Liver (tissue), 8 donors: ENCODE measurements at regions not wholly inside any gene's neighbourhood (a gene's known extent, or its start where the extent isn't known, plus 50 kb on each side); places are given as distances from the start of the nearest gene placed in this dataset.

Source experiments
- DNase-seq: peaks from one replicate; pipeline ENCODE4 v3.0.0-alpha.2; 2017; ENCODE audit warnings: low spot score
- H3K27ac ChIP-seq, 2 donors: one replicate each; pipeline ENCODE4 v1.7.0; 2013; ENCODE audit warnings: inconsistent platforms in 2 of 2, low read length in 2 of 2, control low read depth in 1 of 2, low read depth in 1 of 2, mild to moderate bottlenecking in 1 of 2
- H3K27me3 ChIP-seq, 4 donors: one replicate each; pipeline versions ENCODE4 v1.6.1 to v1.7.0; 2013; ENCODE audit warnings: low read length in 3 of 4, inconsistent platforms in 1 of 4, mild to moderate bottlenecking in 1 of 4, moderate library complexity in 1 of 4; ENCODE audit not compliant: control insufficient read depth in 4 of 4, insufficient read depth in 4 of 4
- H3K36me3 ChIP-seq, 4 donors: one replicate each; pipeline versions ENCODE4 v1.6.1 to v1.7.0; 2013; ENCODE audit warnings: low read length in 3 of 4, mild to moderate bottlenecking in 3 of 4, low read depth in 1 of 4, moderate library complexity in 1 of 4; ENCODE audit not compliant: control insufficient read depth in 4 of 4, insufficient read depth in 3 of 4
- H3K4me1 ChIP-seq, 4 donors: one replicate each; pipeline versions ENCODE4 v1.6.1 to v1.7.0; 2013; ENCODE audit warnings: low read length in 3 of 4, mild to moderate bottlenecking in 3 of 4, moderate library complexity in 1 of 4; ENCODE audit not compliant: control insufficient read depth in 4 of 4, insufficient read depth in 4 of 4
- H3K4me3 ChIP-seq, 3 donors: one replicate each; pipeline versions ENCODE4 v1.6.1 to v1.7.0; 2013; ENCODE audit warnings: low read length in 3 of 3, control low read depth in 1 of 3, low read depth in 1 of 3, mild to moderate bottlenecking in 1 of 3
- H3K9ac ChIP-seq, 2 donors: one replicate each; pipeline ENCODE4 v1.7.0; 2013; ENCODE audit warnings: low read length in 2 of 2, mild to moderate bottlenecking in 2 of 2, moderate library complexity in 2 of 2, control low read depth in 1 of 2, low read depth in 1 of 2
- H3K9me3 ChIP-seq, 4 donors: one replicate each; pipeline versions ENCODE4 v1.6.1 to v1.7.0; 2013; ENCODE audit warnings: low read length in 3 of 4; ENCODE audit not compliant: control insufficient read depth in 4 of 4
- ATF3 ChIP-seq: IDR thresholded peaks from 2 replicates; pipeline ENCODE4 v1.6.1; 2016; ENCODE audit warnings: antibody characterized with exemption
- EGR1 ChIP-seq, 2 donors: IDR thresholded peaks; 2 replicates each; pipeline ENCODE4 v1.6.1; 2016 to 2018; ENCODE audit warnings: antibody characterized with exemption in 2 of 2, low read depth in 2 of 2
- FOXA1 ChIP-seq: IDR thresholded peaks from 2 replicates; pipeline ENCODE4 v1.6.1; 2016; ENCODE audit warnings: antibody characterized with exemption
- FOXA2 ChIP-seq: IDR thresholded peaks from 2 replicates; pipeline ENCODE4 v1.6.1; 2016; ENCODE audit warnings: antibody characterized with exemption
- GABPA ChIP-seq, 2 donors: IDR thresholded peaks in 1 of 2; conservative IDR thresholded peaks in 1 of 2; 2 replicates each; pipeline ENCODE4 v1.6.1; 2016; ENCODE audit warnings: antibody characterized with exemption in 2 of 2, mild to moderate bottlenecking in 1 of 2, moderate library complexity in 1 of 2
- HNF4A ChIP-seq, 2 donors: conservative IDR thresholded peaks; 2 replicates each; pipeline ENCODE4 v1.6.1; 2016; ENCODE audit warnings: antibody characterized with exemption in 2 of 2, mild to moderate bottlenecking in 2 of 2
- HNF4G ChIP-seq: IDR thresholded peaks from 2 replicates; pipeline ENCODE4 v1.6.1; 2016; ENCODE audit warnings: antibody characterized with exemption
- JUND ChIP-seq, 2 donors: IDR thresholded peaks; 2 replicates each; pipeline ENCODE4 v1.6.1; 2016; ENCODE audit warnings: antibody characterized with exemption in 2 of 2
- NR2F2 ChIP-seq: IDR thresholded peaks from 2 replicates; pipeline ENCODE4 v1.6.1; 2016; ENCODE audit warnings: antibody characterized with exemption
- RAD21 ChIP-seq, 2 donors: IDR thresholded peaks; 2 replicates each; pipeline ENCODE4 v1.6.1; 2016; ENCODE audit warnings: antibody characterized with exemption in 2 of 2, mild to moderate bottlenecking in 2 of 2
- REST ChIP-seq: IDR thresholded peaks from 2 replicates; pipeline ENCODE4 v1.6.1; 2016; ENCODE audit warnings: antibody characterized with exemption, mild to moderate bottlenecking
- RXRA ChIP-seq, 2 donors: IDR thresholded peaks; 2 replicates each; pipeline ENCODE4 v1.6.1; 2017 to 2018; ENCODE audit warnings: antibody characterized with exemption in 2 of 2, mild to moderate bottlenecking in 1 of 2
- SP1 ChIP-seq: IDR thresholded peaks from 2 replicates; pipeline ENCODE4 v1.6.1; 2018; ENCODE audit warnings: antibody characterized with exemption, mild to moderate bottlenecking
- TAF1 ChIP-seq: conservative IDR thresholded peaks from 2 replicates; pipeline ENCODE4 v1.6.1; 2016; ENCODE audit warnings: antibody characterized with exemption, mild to moderate bottlenecking
- YY1 ChIP-seq: IDR thresholded peaks from 2 replicates; pipeline ENCODE4 v1.6.1; 2016; ENCODE audit warnings: antibody characterized with exemption, mild to moderate bottlenecking
- ZBTB33 ChIP-seq: IDR thresholded peaks from 2 replicates; pipeline ENCODE4 v1.6.1; 2016; ENCODE audit warnings: antibody characterized with exemption
- WGBS: extraction: QIAGEN DNeasy Blood & Tissue Kit; methylation state at CpG from one replicate; pipeline ENCODE4 v1.1.7; 2013; 5-methylcytosine and 5-hydroxymethylcytosine counted together
- TF ChIP-seq, protein P1 (sequence below): fragments of 150-350 bp; IDR thresholded peaks from 2 replicates; pipeline ENCODE4 v1.5.1; 2017; ENCODE audit warnings: improper control_type of control experiment, low read depth, low read length; ENCODE audit not compliant: missing input control
- TF ChIP-seq, protein P2 (sequence below): IDR thresholded peaks from 2 replicates; pipeline ENCODE4 v1.6.1; 2016; ENCODE audit warnings: antibody characterized with exemption
- donor health status: healthy.
- donor health status: healthy.
- donor health status: healthy.
- donor health status: healthy.
- donor health status: healthy.

- WGBS = 100% methylated on average over 1 of the region's 1 CpG
- H3K27me3 ChIP-seq = no peaks in the 10 kb centered on the region
- H3K4me3 ChIP-seq = no peak overlapping the region
- H3K4me1 ChIP-seq = peaks cover 0 to 19% (median 13%) of the 10 kb centered on the region in 4 donors
- H3K27ac ChIP-seq = no peak overlapping the region
- H3K9ac ChIP-seq = no peak overlapping the region
- TF ChIP-seq TAF1 (no peak), EGR1 (IDR thresholded peaks at IDR 0.05; ENCODE audit: low read depth in 2 of 2) (no peak), FOXA2 (no peak), HNF4G (no peak), RAD21 (IDR thresholded peaks at IDR 0.05) (no peak), SP1 (no peak), YY1 (no peak), RXRA (IDR thresholded peaks at IDR 0.05) (no peak)
- TF ChIP-seq, protein P1, sequence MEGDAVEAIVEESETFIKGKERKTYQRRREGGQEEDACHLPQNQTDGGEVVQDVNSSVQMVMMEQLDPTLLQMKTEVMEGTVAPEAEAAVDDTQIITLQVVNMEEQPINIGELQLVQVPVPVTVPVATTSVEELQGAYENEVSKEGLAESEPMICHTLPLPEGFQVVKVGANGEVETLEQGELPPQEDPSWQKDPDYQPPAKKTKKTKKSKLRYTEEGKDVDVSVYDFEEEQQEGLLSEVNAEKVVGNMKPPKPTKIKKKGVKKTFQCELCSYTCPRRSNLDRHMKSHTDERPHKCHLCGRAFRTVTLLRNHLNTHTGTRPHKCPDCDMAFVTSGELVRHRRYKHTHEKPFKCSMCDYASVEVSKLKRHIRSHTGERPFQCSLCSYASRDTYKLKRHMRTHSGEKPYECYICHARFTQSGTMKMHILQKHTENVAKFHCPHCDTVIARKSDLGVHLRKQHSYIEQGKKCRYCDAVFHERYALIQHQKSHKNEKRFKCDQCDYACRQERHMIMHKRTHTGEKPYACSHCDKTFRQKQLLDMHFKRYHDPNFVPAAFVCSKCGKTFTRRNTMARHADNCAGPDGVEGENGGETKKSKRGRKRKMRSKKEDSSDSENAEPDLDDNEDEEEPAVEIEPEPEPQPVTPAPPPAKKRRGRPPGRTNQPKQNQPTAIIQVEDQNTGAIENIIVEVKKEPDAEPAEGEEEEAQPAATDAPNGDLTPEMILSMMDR = no peak
- DNase-seq = no peak
- no peaks in the 10 kb centered on the region for H3K9me3 ChIP-seq
- H3K36me3 ChIP-seq = no peaks in the 10 kb centered on the region
Observed at GRCh38 chr2:38163579-38163978, 87.6 kb upstream of the CYP1B1 start.

- Histone ChIP-seq H3K9ac (no peak overlapping the region), H3K27ac (no peak overlapping the region), H3K4me1 (peaks cover 0 to 19% (median 13%) of the 10 kb centered on the region in 4 donors), H3K36me3 (no peaks in the 10 kb centered on the region), H3K27me3 (no peaks in the 10 kb centered on the region), H3K9me3 (no peaks in the 10 kb centered on the region), H3K4me3 (no peak overlapping the region)
- 54% methylated on average over 3 of the region's 3 CpGs for WGBS
- no peak for DNase-seq
- no peak for TF ChIP-seq FOXA2
- TF ChIP-seq RAD21 (IDR thresholded peaks at IDR 0.05) = peak; percentile 75 to 77
- TF ChIP-seq, protein P2, sequence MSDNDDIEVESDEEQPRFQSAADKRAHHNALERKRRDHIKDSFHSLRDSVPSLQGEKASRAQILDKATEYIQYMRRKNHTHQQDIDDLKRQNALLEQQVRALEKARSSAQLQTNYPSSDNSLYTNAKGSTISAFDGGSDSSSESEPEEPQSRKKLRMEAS = no peak
- no peak for TF ChIP-seq NR2F2
- TF ChIP-seq GABPA (IDR thresholded peaks at IDR 0.05 in 1 of 2, conservative IDR thresholded peaks at IDR 0.05 in 1 of 2) = no peak
- TF ChIP-seq FOXA1 = no peak
- TF ChIP-seq YY1 = no peak
- no peak for TF ChIP-seq HNF4G
- TF ChIP-seq, protein P1 = peak; percentile 35
Observed at GRCh38 chr2:38163006-38163405, 87.1 kb upstream of the CYP1B1 start.

DNA sequence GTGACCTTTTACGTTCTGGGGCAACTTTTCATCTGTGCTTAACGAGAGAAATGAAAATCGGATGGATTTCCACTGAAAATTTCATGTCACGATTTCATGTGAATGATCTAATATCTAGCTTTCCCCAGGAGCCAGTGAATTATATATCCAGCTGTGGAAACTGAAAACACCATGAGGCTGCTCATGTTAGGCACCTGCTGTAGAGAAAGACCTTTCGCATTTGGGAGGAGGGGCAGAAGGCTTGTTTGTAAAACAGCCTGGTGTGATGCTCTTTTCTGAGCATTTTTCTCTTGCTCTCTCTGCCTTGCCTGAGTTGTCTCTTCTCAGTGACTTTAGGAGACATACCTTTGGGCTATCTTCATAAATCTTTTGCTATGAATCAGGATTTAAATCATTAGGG, 84.6 kb upstream of the CYP1B1 start:
- Histone ChIP-seq H3K4me3 (no peak overlapping the region), H3K27ac (no peak overlapping the region), H3K4me1 (peaks cover 0 to 24% (median 13%) of the 10 kb centered on the region in 4 donors), H3K9me3 (no peaks in the 10 kb centered on the region), H3K36me3 (no peaks in the 10 kb centered on the region), H3K9ac (no peak overlapping the region), H3K27me3 (no peaks in the 10 kb centered on the region)
- 97% methylated on average over 5 of the region's 5 CpGs for WGBS
- DNase-seq = no peak
- TF ChIP-seq REST (no peak), SP1 (no peak), HNF4A (conservative IDR thresholded peaks at IDR 0.05) (no peak), GABPA (IDR thresholded peaks at IDR 0.05 in 1 of 2, conservative IDR thresholded peaks at IDR 0.05 in 1 of 2) (no peak), JUND (IDR thresholded peaks at IDR 0.05) (no peak), NR2F2 (no peak), ZBTB33 (no peak), TAF1 (no peak), YY1 (no peak), RAD21 (IDR thresholded peaks at IDR 0.05) (no peak), HNF4G (no peak), ATF3 (no peak), EGR1 (IDR thresholded peaks at IDR 0.05; ENCODE audit: low read depth in 2 of 2) (no peak)
- TF ChIP-seq, protein P2 = no peak
